ENCODE measurements at regions not wholly inside any gene's neighbourhood (a gene's known extent, or its start where the extent isn't known, plus 50 kb on each side); places are given as distances from the start of the nearest gene placed in this dataset.

DNA sequence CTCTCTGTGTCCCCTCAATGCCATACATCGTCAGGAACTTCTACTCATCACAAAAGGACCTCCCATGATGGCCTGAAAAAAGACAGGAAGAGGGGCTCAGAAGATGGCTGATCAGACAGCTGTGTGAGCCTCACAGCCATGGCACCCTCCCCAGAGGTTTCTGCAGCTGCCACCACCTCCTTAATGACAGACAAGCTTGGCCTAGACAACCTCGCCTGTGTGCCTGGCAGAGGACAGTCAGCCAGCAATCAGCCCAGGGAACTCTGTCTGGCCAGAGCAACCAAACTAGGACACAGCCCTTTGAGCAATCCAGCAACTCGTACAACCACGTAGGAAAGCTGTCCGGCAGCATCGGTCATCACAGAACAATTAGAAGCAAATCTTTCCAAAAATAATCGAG lies 54.2 kb upstream of the MED9 start:
- TF ChIP-seq TAF1 (IDR thresholded peaks at IDR 0.05; ENCODE audit: low read depth) (no peak), CEBPB (IDR thresholded peaks at IDR 0.05) (no peak), EP300 (IDR thresholded peaks at IDR 0.05; ENCODE audit: borderline replicate concordance) (no peak), ZBTB7A (IDR thresholded peaks at IDR 0.05; ENCODE audit: low read depth) (no peak), RAD21 (IDR thresholded peaks at IDR 0.05; ENCODE audit: low read depth) (no peak)
- TF ChIP-seq, protein P1, sequence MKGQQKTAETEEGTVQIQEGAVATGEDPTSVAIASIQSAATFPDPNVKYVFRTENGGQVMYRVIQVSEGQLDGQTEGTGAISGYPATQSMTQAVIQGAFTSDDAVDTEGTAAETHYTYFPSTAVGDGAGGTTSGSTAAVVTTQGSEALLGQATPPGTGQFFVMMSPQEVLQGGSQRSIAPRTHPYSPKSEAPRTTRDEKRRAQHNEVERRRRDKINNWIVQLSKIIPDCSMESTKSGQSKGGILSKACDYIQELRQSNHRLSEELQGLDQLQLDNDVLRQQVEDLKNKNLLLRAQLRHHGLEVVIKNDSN (IDR thresholded peaks at IDR 0.05): no peak
- TF ChIP-seq, protein P2, sequence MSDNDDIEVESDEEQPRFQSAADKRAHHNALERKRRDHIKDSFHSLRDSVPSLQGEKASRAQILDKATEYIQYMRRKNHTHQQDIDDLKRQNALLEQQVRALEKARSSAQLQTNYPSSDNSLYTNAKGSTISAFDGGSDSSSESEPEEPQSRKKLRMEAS (IDR thresholded peaks at IDR 0.05): no peak
- TF ChIP-seq, protein P3, sequence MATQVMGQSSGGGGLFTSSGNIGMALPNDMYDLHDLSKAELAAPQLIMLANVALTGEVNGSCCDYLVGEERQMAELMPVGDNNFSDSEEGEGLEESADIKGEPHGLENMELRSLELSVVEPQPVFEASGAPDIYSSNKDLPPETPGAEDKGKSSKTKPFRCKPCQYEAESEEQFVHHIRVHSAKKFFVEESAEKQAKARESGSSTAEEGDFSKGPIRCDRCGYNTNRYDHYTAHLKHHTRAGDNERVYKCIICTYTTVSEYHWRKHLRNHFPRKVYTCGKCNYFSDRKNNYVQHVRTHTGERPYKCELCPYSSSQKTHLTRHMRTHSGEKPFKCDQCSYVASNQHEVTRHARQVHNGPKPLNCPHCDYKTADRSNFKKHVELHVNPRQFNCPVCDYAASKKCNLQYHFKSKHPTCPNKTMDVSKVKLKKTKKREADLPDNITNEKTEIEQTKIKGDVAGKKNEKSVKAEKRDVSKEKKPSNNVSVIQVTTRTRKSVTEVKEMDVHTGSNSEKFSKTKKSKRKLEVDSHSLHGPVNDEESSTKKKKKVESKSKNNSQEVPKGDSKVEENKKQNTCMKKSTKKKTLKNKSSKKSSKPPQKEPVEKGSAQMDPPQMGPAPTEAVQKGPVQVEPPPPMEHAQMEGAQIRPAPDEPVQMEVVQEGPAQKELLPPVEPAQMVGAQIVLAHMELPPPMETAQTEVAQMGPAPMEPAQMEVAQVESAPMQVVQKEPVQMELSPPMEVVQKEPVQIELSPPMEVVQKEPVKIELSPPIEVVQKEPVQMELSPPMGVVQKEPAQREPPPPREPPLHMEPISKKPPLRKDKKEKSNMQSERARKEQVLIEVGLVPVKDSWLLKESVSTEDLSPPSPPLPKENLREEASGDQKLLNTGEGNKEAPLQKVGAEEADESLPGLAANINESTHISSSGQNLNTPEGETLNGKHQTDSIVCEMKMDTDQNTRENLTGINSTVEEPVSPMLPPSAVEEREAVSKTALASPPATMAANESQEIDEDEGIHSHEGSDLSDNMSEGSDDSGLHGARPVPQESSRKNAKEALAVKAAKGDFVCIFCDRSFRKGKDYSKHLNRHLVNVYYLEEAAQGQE (IDR thresholded peaks at IDR 0.05; ENCODE audit: low read depth): no peak
